ENCODE measurements at regions not wholly inside any gene's neighbourhood (a gene's known extent, or its start where the extent isn't known, plus 50 kb on each side); places are given as distances from the start of the nearest gene placed in this dataset.
"Not testable (repeated sequence)": the region's sequence is repeated elsewhere in the genome, so short reads cannot be mapped to it uniquely, and the experiment has no call there.

DNA sequence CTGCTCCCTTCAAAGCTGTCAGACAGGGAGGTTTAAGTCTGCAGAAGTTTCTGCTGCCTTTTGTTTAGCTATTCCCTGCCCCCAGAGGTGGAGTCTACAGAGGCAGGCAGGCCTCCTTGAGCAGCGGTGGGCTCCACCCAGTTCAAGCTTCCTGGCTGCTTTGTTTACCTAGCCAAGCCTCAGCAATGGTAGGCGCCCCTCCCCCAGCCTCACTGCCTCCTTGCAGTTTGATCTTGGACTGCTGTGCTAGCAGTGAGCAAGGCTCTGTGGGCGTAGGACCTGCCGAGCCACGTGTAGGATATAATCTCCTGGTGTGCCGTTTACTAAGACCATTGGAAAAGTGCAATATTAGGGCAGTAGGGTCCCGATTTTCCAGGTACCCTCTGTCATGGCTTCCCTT is 707.1 kb upstream of the POM121L12 start:
- H4K5ac ChIP-seq (ENCODE audit: low read depth, low read length); H3K27me3 ChIP-seq (ENCODE audit: control insufficient read depth, insufficient read depth, low read length); H3K79me1 ChIP-seq (ENCODE audit: low read depth in 1 of 2, low read length in 2 of 2); H4K20me1 ChIP-seq (ENCODE audit: insufficient read depth, low read length); H3K4me2 ChIP-seq (ENCODE audit: low read depth, low read length); DNase-seq; ATAC-seq (ENCODE audit: low read depth); H3K9me3 ChIP-seq (ENCODE audit: control insufficient read depth, insufficient read depth, low read length); H2BK120ac ChIP-seq (ENCODE audit: low read depth, low read length); H4K8ac ChIP-seq (ENCODE audit: low read depth in 2 of 2, low read length in 2 of 2); H3K4me1 ChIP-seq (ENCODE audit: control insufficient read depth, insufficient read depth, low read length); intact Hi-C loops (cut with micrococcal nuclease); H3K36me3 ChIP-seq (ENCODE audit: control insufficient read depth, insufficient read depth, low read length); H3K9ac ChIP-seq (ENCODE audit: low read depth, low read length); H3K56ac ChIP-seq (ENCODE audit: extremely low read depth, insufficient read depth, low read length); H3K18ac ChIP-seq (ENCODE audit: low read depth, low read length); H3K4ac ChIP-seq (ENCODE audit: low read depth, low read length); POLR2A ChIA-PET (ENCODE audit: unreplicated experiment); H3K14ac ChIP-seq (replicated peaks; ENCODE audit: low read depth, low read length); H2BK5ac ChIP-seq (ENCODE audit: low read depth, low read length, poor library complexity, severe bottlenecking); H2BK15ac ChIP-seq (ENCODE audit: low read depth, low read length); H4K91ac ChIP-seq (ENCODE audit: insufficient read depth, low read depth, low read length); H3K23ac ChIP-seq (ENCODE audit: low read depth, low read length); dilution Hi-C loops (cut with HindIII; ENCODE audit: low sequenced_read_pairs, unreplicated experiment); in situ Hi-C loops (cut with MboI; ENCODE audit: low sequenced_read_pairs); BruUV-seq (replicated peaks); H2AK9ac ChIP-seq (replicated peaks; ENCODE audit: low read depth, low read length, poor library complexity); H2AK5ac ChIP-seq (ENCODE audit: low read depth, low read length); H3K4me3 ChIP-seq (ENCODE audit: insufficient read depth, low read depth, low read length); H3K9me1 ChIP-seq (ENCODE audit: insufficient read depth, low read length); H2BK20ac ChIP-seq (ENCODE audit: low read depth, low read length); CTCF ChIA-PET; H2AFZ ChIP-seq (replicated peaks; ENCODE audit: low read length, poor library complexity); H3K27ac ChIP-seq (ENCODE audit: insufficient read depth, low read length): not testable (repeated sequence)
- WGBS, 2 experiments (ENCODE audit: extremely low coverage in 2 of 2, insufficient read length in 1 of 2): 60% methylated on average over 1 of the region's 7 CpGs; no CpG with 5 or more reads in 1 of the 2 experiments
